CD4-positive, alpha-beta T cell treated with Interleukin-17A for 1 hour (primary cell): ENCODE measurements at regions not wholly inside any gene's neighbourhood (a gene's known extent, or its start where the extent isn't known, plus 50 kb on each side); places are given as distances from the start of the nearest gene placed in this dataset.

Source experiments
- DNase-seq: peaks from one replicate; pipeline ENCODE4 v3.0.0-alpha.2; 2020

GRCh38 chr3:113096188-113096892 lies 105.6 kb downstream of the GTPBP8 start:
- DNase-seq: no peak

- no peak for DNase-seq
Observed at GRCh38 chr3:113097960-113098447, 107.2 kb downstream of the GTPBP8 start.

- DNase-seq: no peak
Observed at GRCh38 chr3:113100063-113100462, 109.3 kb downstream of the GTPBP8 start.

GRCh38 chr3:113103588-113103987 lies 107.8 kb upstream of the BOC start:
- DNase-seq: no peak

GRCh38 chr3:113104357-113105092 lies 106.8 kb upstream of the BOC start:
- no peak for DNase-seq

GRCh38 chr3:113105093-113105449 lies 106.3 kb upstream of the BOC start:
- DNase-seq: no peak

- no peak for DNase-seq
Observed at GRCh38 chr3:113105966-113106660, 105.2 kb upstream of the BOC start.

- DNase-seq: no peak
Observed at GRCh38 chr3:113110267-113110666, 101.1 kb upstream of the BOC start.

GRCh38 chr3:113111011-113111707 lies 100.2 kb upstream of the BOC start:
- DNase-seq: peak; percentile 9

GRCh38 chr3:113113361-113113760 lies 98.0 kb upstream of the BOC start:
- no peak for DNase-seq

- no peak for DNase-seq
Observed at GRCh38 chr3:113117511-113118234, 93.7 kb upstream of the BOC start.

GRCh38 chr3:113118336-113118735 lies 93.0 kb upstream of the BOC start:
- no peak for DNase-seq

- no peak for DNase-seq
Observed at GRCh38 chr3:113124256-113124830, 87.0 kb upstream of the BOC start.

GRCh38 chr3:113125951-113126350 lies 85.4 kb upstream of the BOC start:
- no peak for DNase-seq

- no peak for DNase-seq
Observed at GRCh38 chr3:113128386-113129015, 82.9 kb upstream of the BOC start.

GRCh38 chr3:113129168-113129567 lies 82.2 kb upstream of the BOC start:
- no peak for DNase-seq

- DNase-seq: no peak
Observed at GRCh38 chr3:113132571-113132996, 78.8 kb upstream of the BOC start.

- DNase-seq: no peak
Observed at GRCh38 chr3:113133140-113133539, 78.2 kb upstream of the BOC start.

- DNase-seq: no peak
Observed at GRCh38 chr3:113136071-113136470, 75.3 kb upstream of the BOC start.

GRCh38 chr3:113136544-113136943 lies 74.8 kb upstream of the BOC start:
- DNase-seq: no peak
